Choroid plexus epithelial cell (primary cell): ENCODE measurements at regions not wholly inside any gene's neighbourhood (a gene's known extent, or its start where the extent isn't known, plus 50 kb on each side); places are given as distances from the start of the nearest gene placed in this dataset.
"Not testable (repeated sequence)": the region's sequence is repeated elsewhere in the genome, so short reads cannot be mapped to it uniquely, and the experiment has no call there.

ENCODE experiments used
- DNase-seq: peaks from one replicate; pipeline ENCODE4 v3.0.0-alpha.2; 2010; ENCODE audit warnings: low read depth
- H3K4me3 ChIP-seq: 2 replicates; pipeline ENCODE4 v1.5.1; 2011; ENCODE audit warnings: low read depth, mild to moderate bottlenecking, control low read depth, low read length, moderate library complexity
- TF ChIP-seq, protein P1 (sequence below): conservative IDR thresholded peaks from 2 replicates; pipeline ENCODE4 v1.5.1; 2011; ENCODE audit warnings: low read depth, mild to moderate bottlenecking, control low read depth, inconsistent platforms, low read length, moderate library complexity

DNA sequence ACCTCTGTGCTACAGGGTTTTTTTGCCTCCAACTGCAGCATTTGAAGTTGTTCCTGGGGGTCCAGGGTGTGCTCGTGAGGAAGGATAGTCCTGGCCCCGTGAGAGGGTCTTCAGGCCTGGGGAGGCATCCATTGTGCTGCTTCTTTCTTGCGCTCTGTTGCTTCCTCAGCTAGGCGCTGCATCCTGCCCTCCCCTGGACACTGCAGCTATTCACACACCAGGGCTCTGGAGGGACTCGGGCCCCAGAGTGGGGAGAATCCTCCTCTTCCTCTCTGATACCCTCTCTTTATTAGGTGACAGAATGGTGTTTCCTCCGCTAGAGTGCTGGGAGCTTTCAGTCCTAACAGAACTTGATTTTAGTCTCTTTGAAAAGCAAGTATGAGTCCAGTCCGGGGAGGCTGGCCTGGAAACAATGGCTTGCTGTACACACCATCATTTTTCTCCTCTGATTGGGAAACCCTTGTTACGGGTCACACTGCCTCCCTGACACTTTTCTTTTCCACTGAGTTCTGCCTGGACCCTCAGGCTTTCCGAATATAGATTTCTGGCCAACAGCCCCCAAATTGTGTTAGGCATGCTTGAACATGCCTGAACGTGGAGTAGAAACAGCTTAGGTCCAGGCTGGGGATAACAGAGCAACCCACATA is 81.4 kb upstream of the ELAC2 start:
- TF ChIP-seq, protein P1, sequence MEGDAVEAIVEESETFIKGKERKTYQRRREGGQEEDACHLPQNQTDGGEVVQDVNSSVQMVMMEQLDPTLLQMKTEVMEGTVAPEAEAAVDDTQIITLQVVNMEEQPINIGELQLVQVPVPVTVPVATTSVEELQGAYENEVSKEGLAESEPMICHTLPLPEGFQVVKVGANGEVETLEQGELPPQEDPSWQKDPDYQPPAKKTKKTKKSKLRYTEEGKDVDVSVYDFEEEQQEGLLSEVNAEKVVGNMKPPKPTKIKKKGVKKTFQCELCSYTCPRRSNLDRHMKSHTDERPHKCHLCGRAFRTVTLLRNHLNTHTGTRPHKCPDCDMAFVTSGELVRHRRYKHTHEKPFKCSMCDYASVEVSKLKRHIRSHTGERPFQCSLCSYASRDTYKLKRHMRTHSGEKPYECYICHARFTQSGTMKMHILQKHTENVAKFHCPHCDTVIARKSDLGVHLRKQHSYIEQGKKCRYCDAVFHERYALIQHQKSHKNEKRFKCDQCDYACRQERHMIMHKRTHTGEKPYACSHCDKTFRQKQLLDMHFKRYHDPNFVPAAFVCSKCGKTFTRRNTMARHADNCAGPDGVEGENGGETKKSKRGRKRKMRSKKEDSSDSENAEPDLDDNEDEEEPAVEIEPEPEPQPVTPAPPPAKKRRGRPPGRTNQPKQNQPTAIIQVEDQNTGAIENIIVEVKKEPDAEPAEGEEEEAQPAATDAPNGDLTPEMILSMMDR: no peak
- DNase-seq: no peak
- H3K4me3 ChIP-seq: no peak overlapping the region

DNA sequence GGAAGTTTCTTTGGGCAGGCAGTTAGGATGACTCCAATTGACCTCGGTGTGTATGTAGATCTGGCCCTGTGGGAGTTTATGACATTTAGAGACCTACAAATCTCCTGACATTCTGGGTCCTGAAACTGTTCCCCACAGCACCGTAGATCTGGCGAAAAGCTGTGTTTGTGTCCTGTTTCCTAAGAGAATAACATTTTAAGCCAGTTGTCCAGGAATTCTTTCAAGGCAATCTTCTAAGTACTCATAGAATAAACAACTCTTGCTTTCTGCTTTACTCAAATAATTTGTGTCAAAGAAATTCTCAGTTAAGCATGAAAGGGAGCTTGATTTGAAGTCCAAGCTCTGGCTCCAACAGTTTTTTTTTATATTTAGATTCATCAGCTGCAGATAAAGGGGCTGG is 78.5 kb upstream of the ELAC2 start:
- no peak overlapping the region for H3K4me3 ChIP-seq
- no peak for DNase-seq
- TF ChIP-seq, protein P1: no peak

DNA sequence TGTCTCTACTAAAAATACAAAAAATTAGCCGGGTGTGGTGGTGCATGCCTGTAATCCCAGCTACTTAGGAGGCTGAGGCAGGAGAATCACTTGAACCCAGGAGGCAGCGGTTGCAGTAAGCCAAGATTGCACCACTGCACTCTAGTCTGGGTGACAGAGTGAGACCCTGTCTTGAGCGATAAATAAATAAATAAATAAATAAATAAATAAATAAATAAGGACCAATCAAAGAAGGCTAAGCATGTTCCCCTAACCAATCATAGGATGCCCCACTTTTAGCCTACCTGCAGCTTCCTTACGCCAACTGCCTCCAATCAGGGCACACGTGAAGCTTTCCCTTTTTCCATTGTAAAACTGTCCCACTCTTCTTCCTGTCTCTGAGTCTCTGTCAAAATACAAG is 74.2 kb upstream of the ELAC2 start:
- DNase-seq, H3K4me3 ChIP-seq: not testable (repeated sequence)

DNA sequence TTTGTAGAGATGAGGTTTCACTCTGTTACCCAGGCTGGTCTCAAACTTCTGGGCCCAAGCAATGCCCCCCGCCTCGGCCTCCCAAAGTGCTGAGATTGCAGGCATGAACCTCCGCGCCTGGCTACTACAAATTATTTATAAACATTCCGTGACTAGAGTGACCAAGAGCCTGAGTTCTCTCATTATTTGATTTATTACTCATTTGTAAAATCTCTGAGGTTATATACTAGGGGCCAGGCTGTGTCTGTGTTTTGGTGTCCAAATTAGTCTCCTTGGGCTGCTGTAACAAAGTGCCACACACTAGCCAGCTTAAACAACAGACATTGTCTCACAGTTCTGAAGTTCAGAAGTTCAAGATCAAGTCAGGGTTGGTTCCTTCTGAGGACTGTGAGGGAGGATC is 70.8 kb upstream of the ELAC2 start:
- no peak for DNase-seq
- H3K4me3 ChIP-seq: no peak overlapping the region
- TF ChIP-seq, protein P1: no peak

DNA sequence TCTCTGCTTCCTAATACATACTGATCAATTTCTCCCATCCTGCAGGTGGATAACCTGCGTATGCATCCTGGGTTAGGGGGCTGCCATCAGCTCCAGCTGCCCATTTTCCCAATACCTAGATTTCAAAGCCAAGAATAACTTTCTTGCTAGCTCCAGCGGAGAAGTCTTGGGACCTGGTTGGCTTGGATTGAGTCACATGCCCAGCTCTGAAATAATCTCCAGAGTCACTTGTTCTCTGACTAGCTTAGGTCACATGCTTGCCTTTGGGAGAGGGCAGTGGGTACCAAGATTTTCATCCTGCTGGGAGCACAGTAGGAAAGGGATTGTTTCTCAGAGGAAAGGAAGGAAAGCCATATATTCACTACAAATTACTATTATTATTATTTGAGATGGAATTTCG is 70.0 kb upstream of the ELAC2 start:
- no peak overlapping the region for H3K4me3 ChIP-seq
- no peak for DNase-seq
- TF ChIP-seq, protein P1: no peak

DNA sequence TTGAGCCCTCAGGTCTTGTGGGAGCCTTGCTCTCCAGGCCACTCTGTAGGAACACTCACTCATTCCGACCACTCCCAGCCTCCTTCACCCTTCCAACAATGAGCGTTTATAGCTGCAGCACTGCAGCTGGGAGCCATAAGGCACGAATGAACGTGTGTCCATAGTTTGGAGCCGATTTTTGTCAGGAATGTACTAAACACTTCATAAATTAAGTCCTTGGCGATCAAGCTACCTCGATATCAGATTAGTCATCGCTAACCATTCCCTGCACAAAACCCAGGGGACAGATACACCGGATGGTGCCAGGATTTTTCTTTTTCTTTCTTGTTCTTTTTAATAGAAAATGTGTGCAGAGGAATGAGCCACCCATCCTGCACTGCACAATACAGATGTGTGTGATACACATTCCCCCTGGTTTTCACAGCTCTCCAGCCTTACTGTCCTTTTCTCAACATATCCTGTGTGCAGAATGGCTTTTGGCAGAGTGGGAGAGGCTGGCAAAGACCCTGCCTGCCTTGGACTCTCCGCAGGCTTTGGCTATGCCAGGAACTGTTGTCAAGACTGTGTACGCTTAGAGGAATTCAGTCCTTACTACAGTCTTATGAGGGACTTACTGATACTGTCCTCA is 68.4 kb upstream of the ELAC2 start:
- no peak overlapping the region for H3K4me3 ChIP-seq
- TF ChIP-seq, protein P1: no peak
- no peak for DNase-seq

DNA sequence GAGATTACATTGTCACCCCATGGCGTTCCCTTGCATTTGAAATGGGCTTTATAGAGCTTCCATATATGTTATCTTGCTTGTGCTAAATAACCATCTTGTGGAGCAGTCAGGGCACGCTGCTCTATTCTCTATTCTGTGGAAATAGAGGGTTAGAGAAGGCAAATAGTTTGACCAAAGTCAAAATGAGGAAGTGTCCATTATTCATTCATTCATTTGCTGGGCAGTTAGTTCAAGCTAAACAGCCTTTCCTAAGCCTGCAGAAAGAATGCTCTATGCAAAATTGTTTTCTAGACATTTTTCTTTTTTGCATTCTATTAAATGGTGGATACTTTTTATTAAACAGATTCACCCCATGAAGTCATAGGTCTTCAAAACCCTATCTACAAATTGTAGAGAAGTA is 67.8 kb upstream of the ELAC2 start:
- no peak overlapping the region for H3K4me3 ChIP-seq
- TF ChIP-seq, protein P1: no peak
- no peak for DNase-seq
